ENCODE measurements at regions not wholly inside any gene's neighbourhood (a gene's known extent, or its start where the extent isn't known, plus 50 kb on each side); places are given as distances from the start of the nearest gene placed in this dataset.
"Not testable (repeated sequence)": the region's sequence is repeated elsewhere in the genome, so short reads cannot be mapped to it uniquely, and the experiment has no call there.

DNA sequence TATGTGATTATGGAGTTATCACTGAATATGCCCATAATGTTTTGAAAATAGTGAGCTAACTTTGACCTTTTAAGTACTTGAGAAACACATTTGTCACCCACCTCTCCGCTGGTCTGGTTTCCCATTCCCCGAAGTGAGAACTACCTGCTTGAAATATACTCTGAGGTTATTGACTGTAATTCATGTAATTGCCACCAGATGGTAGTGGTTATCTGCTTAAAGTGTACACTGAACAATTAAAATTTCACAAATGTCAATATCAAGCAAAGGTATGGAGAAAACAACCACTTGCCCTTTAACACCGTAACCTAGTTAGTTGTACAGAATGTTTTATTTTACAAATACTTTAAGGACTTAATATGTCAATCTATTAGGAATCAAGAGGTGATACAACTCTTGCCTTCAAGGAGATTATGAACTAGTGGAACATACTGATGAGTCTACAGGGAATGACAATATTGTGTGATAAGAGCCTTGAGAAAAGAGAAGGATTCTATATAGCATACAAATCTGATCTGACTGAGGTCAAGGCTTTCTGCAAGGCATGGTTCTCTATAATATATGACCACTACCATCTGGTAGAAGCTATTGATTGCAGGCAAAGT, 316.8 kb upstream of the KCNH7 start:
- no peak for DNase-seq (ENCODE audit: extremely low read depth, low read depth)
- TF ChIP-seq, protein P1, sequence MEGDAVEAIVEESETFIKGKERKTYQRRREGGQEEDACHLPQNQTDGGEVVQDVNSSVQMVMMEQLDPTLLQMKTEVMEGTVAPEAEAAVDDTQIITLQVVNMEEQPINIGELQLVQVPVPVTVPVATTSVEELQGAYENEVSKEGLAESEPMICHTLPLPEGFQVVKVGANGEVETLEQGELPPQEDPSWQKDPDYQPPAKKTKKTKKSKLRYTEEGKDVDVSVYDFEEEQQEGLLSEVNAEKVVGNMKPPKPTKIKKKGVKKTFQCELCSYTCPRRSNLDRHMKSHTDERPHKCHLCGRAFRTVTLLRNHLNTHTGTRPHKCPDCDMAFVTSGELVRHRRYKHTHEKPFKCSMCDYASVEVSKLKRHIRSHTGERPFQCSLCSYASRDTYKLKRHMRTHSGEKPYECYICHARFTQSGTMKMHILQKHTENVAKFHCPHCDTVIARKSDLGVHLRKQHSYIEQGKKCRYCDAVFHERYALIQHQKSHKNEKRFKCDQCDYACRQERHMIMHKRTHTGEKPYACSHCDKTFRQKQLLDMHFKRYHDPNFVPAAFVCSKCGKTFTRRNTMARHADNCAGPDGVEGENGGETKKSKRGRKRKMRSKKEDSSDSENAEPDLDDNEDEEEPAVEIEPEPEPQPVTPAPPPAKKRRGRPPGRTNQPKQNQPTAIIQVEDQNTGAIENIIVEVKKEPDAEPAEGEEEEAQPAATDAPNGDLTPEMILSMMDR (IDR thresholded peaks at IDR 0.05; ENCODE audit: low read depth, low read length), result peak; percentile 55

DNA sequence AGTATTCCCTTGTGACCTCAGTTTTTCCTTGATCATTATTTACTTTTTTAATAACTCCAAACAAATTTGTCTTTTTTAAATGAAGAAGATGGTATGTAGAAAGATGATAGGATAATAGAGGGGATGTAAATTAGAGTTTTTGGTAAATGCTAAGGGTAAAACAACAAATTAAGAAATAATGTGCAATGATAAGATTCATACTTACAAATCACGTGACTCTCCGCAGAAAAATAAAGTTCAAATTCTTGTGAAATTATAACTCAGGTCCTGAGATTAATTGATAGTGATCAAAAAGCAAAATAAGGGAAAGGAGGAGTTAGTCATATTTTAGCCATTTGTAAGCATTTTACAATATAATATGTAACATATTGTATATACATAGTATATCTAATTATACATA, 304.1 kb upstream of the KCNH7 start:
- TF ChIP-seq, protein P1 (IDR thresholded peaks at IDR 0.05; ENCODE audit: low read depth, low read length), result no peak
- no peak for DNase-seq (ENCODE audit: extremely low read depth, low read depth)

- TF ChIP-seq, protein P1 (IDR thresholded peaks at IDR 0.05; ENCODE audit: low read depth, low read length), result no peak
- no peak for DNase-seq (ENCODE audit: extremely low read depth, low read depth)
Observed at GRCh38 chr2:163138947-163139346, 300.4 kb upstream of the KCNH7 start.

GRCh38 chr2:163135256-163135655, 296.7 kb upstream of the KCNH7 start:
- DNase-seq (ENCODE audit: extremely low read depth, low read depth), result no peak
- TF ChIP-seq, protein P1 (IDR thresholded peaks at IDR 0.05; ENCODE audit: low read depth, low read length), result no peak

DNA sequence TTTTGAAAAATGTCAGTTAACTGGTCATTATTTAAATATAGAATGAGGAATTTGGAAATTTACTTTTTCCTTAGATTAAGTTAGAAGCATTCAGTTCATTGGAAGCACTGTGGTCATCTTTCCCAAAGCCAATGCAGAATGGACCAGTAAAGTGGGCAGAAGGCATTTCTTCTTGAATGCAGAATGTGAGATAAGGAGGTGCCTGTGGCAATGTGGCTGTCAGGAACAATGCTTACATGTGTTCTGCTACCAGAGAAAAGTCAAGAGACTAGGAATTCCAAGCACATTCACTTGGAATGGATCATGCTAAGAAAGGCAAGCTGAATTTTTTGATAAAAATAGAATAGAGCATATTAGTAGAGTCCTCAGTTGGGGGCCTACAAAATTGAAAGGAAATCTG, 295.0 kb upstream of the KCNH7 start:
- no peak for DNase-seq (ENCODE audit: extremely low read depth, low read depth)
- TF ChIP-seq, protein P1 (IDR thresholded peaks at IDR 0.05; ENCODE audit: low read depth, low read length), result no peak

DNA sequence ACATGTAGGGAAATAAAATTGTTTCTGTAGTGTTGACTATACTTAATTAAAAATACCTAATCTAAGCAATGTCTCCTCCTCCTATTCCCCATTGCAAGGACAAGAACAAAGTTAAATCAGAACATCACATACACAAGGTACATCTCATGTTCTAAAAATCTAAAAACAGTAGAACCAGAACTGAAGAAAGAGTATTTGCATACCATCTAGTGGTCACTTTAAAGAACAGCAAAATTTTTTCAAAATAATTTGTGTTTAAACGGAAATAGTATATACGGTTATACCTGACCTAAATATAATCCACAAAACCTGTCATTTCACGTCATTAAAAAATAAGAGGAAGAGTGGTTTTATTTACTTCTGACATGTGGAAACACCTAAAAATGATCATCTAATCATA, 294.3 kb upstream of the KCNH7 start:
- TF ChIP-seq, protein P1 (IDR thresholded peaks at IDR 0.05; ENCODE audit: low read depth, low read length), result peak; percentile 40
- no peak for DNase-seq (ENCODE audit: extremely low read depth, low read depth)

DNA sequence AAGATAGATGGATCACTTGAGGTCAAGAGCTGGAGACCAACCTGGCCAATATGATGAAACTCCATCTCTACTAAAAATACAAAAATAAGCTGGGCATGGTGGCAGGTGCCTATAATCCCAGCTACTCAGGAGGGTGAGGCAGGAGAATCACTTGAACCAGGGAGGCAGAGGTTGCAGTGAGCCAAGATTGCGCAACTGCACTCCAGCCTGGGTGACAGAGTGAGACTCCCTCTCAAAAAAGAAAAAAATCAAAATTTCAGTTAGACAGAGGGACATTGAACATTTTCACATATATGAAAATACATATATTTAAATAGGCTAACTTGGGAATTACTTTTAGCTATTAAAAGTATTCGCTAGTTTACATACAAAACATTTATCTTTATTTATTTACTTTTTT, 293.6 kb upstream of the KCNH7 start:
- DNase-seq (ENCODE audit: extremely low read depth, low read depth), result not testable (repeated sequence)

DNA sequence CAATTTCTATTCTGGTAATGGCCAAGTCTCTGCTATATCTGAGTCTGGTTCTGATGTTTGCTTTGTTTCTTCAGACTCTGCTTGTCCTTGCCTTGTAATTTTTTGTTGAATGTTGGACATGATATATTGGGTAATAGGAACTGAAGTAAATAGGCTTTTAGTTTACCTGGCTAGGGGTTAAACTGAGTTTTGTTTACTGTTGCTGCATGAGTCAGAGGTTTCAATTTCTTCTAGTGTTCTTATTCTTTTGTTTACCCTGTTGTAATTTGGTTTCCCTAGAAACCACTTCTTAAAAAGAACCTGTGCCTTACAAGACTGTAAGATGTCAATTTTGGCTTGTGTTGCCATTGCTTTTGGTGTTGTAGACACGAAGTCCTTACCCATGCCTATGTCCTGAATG, 285.0 kb upstream of the KCNH7 start:
- TF ChIP-seq, protein P1 (IDR thresholded peaks at IDR 0.05; ENCODE audit: low read depth, low read length), result no peak
- no peak for DNase-seq (ENCODE audit: extremely low read depth, low read depth)
